ENCODE measurements at regions not wholly inside any gene's neighbourhood (a gene's known extent, or its start where the extent isn't known, plus 50 kb on each side); places are given as distances from the start of the nearest gene placed in this dataset.

- CTCF ChIA-PET (ENCODE audit: partially characterized antibody), result no interaction called here
- H2BK12ac ChIP-seq (ENCODE audit: low read depth, low read length), result no peak overlapping the region
- H3K4me2 ChIP-seq (ENCODE audit: insufficient read depth in 1 of 2, low read depth in 2 of 2, low read length in 2 of 2), result no peak overlapping the region
- H3K27ac ChIP-seq (ENCODE audit: low read depth, low read length), result no peak overlapping the region
- H2AFZ ChIP-seq (ENCODE audit: low read length), result no peak overlapping the region
- H3K23ac ChIP-seq (ENCODE audit: insufficient read length), result no peak overlapping the region
- no peaks in the 10 kb centered on the region for H3K36me3 ChIP-seq (ENCODE audit: control insufficient read depth in 2 of 4, insufficient read depth in 4 of 4, low read length in 3 of 4)
- WGBS, 2 experiments (ENCODE audit: extremely low coverage in 1 of 2, insufficient coverage in 1 of 2, insufficient read length in 1 of 2, insufficient replicate concordance in 2 of 2, low coverage in 1 of 2, low lambda C conversion rate in 2 of 2, missing lambda C conversion rate in 1 of 2), result 95 to 100% methylated on average over 1 of the region's 1 CpG
- H3K9me3 ChIP-seq (ENCODE audit: insufficient read depth in 2 of 2, low read depth in 1 of 2, low read length in 1 of 2), result no peaks in the 10 kb centered on the region
- H3K4me1 ChIP-seq (replicated peaks in 1 of 4; ENCODE audit: control insufficient read depth in 3 of 4, insufficient read depth in 4 of 4, low read length in 3 of 4), result no peaks in the 10 kb centered on the region; a peak in 1 of 7 replicates
- POLR2A ChIA-PET (ENCODE audit: partially characterized antibody), result no interaction called here
- H2BK120ac ChIP-seq (replicated peaks; ENCODE audit: low read depth, low read length), result no peak overlapping the region
- H4K8ac ChIP-seq (ENCODE audit: extremely low read depth, insufficient read depth, low read length), result no peak overlapping the region
- H3K79me2 ChIP-seq (ENCODE audit: control insufficient read depth in 1 of 2, insufficient read depth in 2 of 2, low read length in 2 of 2), result no peaks in the 10 kb centered on the region
- H3K4ac ChIP-seq (replicated peaks; ENCODE audit: insufficient read length, low read depth, low read length), result no peak overlapping the region
- no peaks in the 10 kb centered on the region for H3K79me1 ChIP-seq (ENCODE audit: low read depth, low read length)
- no peak overlapping the region for H4K5ac ChIP-seq (ENCODE audit: insufficient read length, low read depth, low read length)
- no peak overlapping the region for H3K18ac ChIP-seq (ENCODE audit: extremely low read depth, low read length)
- H4K91ac ChIP-seq (replicated peaks; ENCODE audit: insufficient read length, low read length), result no peak overlapping the region
- H2AK5ac ChIP-seq (ENCODE audit: low read depth, low read length), result no peak overlapping the region
- H2BK20ac ChIP-seq (ENCODE audit: low read length), result no peak overlapping the region
- H2BK5ac ChIP-seq (ENCODE audit: low read depth, low read length), result no peak overlapping the region
- no peak overlapping the region for H3K4me3 ChIP-seq (ENCODE audit: extremely low read depth in 1 of 4, insufficient read depth in 2 of 4, low read depth in 3 of 4, low read length in 4 of 4)
- no peaks in the 10 kb centered on the region for H3K23me2 ChIP-seq (ENCODE audit: low read depth, low read length)
- no peak for DNase-seq (ENCODE audit: low read depth in 1 of 2, low spot score in 2 of 2)
- no peak overlapping the region for H3K56ac ChIP-seq (replicated peaks; ENCODE audit: insufficient read length, low read depth, low read length)
- no peak overlapping the region for H3K14ac ChIP-seq (ENCODE audit: insufficient read length)
- FAIRE-seq, result no peak
- H3K27me3 ChIP-seq (replicated peaks in 1 of 4; ENCODE audit: control insufficient read depth in 3 of 4, extremely low read depth in 1 of 4, insufficient read depth in 3 of 4, low read length in 3 of 4), result no peaks in the 10 kb centered on the region
- no peak overlapping the region for H2BK15ac ChIP-seq (ENCODE audit: low read length)
- no peaks in the 10 kb centered on the region for H4K20me1 ChIP-seq (replicated peaks in 1 of 2; ENCODE audit: control insufficient read depth in 1 of 2, insufficient read depth in 2 of 2, low read length in 2 of 2)
- H3K9ac ChIP-seq (replicated peaks in 1 of 4; ENCODE audit: extremely low read depth in 1 of 4, low read depth in 3 of 4, low read length in 3 of 4), result no peak overlapping the region
- TF ChIP-seq USF2 (IDR thresholded peaks at IDR 0.05; ENCODE audit: low read length) (no peak), GTF2F1 (IDR thresholded peaks at IDR 0.05; ENCODE audit: borderline replicate concordance, low read depth, low read length) (no peak), TEAD4 (IDR thresholded peaks at IDR 0.05; ENCODE audit: low read depth, low read length) (no peak)
Measured at GRCh38 chr7:81611805-81612204, 158.0 kb downstream of the HGF start.
